Stomach (tissue), 8 donors: ENCODE measurements at regions not wholly inside any gene's neighbourhood (a gene's known extent, or its start where the extent isn't known, plus 50 kb on each side); places are given as distances from the start of the nearest gene placed in this dataset.

Source experiments
- DNase-seq, 2 donors: peaks; one replicate each; pipeline versions ENCODE4 v3.0.0 to v3.0.0-alpha.2; 2013 to 2019
- H3K27ac ChIP-seq, 5 donors: fragments of 200-600 bp in 4 of 5; sonication (generic) in 4 of 5; one replicate each; pipeline ENCODE4 v1.5.1; 2013 to 2019; ENCODE audit warnings: mild to moderate bottlenecking in 1 of 5, moderate library complexity in 1 of 5
- H3K27me3 ChIP-seq, 3 donors: fragments of 200-600 bp; sonication (generic); one replicate each; pipeline ENCODE4 v1.5.1; 2017 to 2019; ENCODE audit warnings: mixed run types in 1 of 3
- H3K36me3 ChIP-seq, 4 donors: fragments of 200-600 bp; sonication (generic); 1 replicate in 3 of 4; 2 replicates in 1 of 4; pipeline ENCODE4 v1.5.1; 2016 to 2019
- H3K4me1 ChIP-seq, 4 donors: fragments of 200-600 bp; sonication (generic); one replicate each; pipeline ENCODE4 v1.5.1; 2016 to 2019
- H3K4me3 ChIP-seq, 4 donors: fragments of 200-600 bp; sonication (generic) in 3 of 4; one replicate each; pipeline ENCODE4 v1.5.1; 2016 to 2019; ENCODE audit warnings: mild to moderate bottlenecking in 1 of 4
- H3K9me3 ChIP-seq, 4 donors: fragments of 200-600 bp; sonication (generic); one replicate each; pipeline ENCODE4 v1.5.1; 2016 to 2019
- CTCF ChIP-seq, 7 experiments: fragments of 450-650 bp in 4 of 7; fragments of 200-600 bp in 3 of 7; sonication (generic) in 3 of 7; IDR thresholded peaks; one replicate each; pipeline ENCODE4 v1.5.1; 2016 to 2019; ENCODE audit warnings: antibody characterized with exemption in 7 of 7, control low read depth in 2 of 7, mild to moderate bottlenecking in 1 of 7
- EP300 ChIP-seq: sonication (generic); formaldehyde crosslinking; IDR thresholded peaks from one replicate; pipeline ENCODE4 v1.6.1; 2017; ENCODE audit warnings: antibody characterized with exemption
- POLR2A ChIP-seq, 4 donors: fragments of 450-650 bp; IDR thresholded peaks; one replicate each; pipeline ENCODE4 v1.6.1; 2016; ENCODE audit warnings: antibody characterized with exemption in 4 of 4, control low read depth in 2 of 4, mild to moderate bottlenecking in 1 of 4, moderate library complexity in 1 of 4
- POLR2AphosphoS5 ChIP-seq, 3 donors: sonication (generic); formaldehyde crosslinking; IDR thresholded peaks; one replicate each; pipeline ENCODE4 v1.6.1; 2016; ENCODE audit warnings: antibody characterized with exemption in 3 of 3
- WGBS, 5 donors: extraction: QIAGEN DNeasy Blood & Tissue Kit in 3 of 5; methylation state at CpG; one replicate each; pipeline versions ENCODE4 v1.1.5 to v1.1.7; 2013 to 2018; 5-methylcytosine and 5-hydroxymethylcytosine counted together
- intact Hi-C: fragments of 100-400 bp; cut with DNase I; formaldehyde crosslinking; loops from one replicate; pipeline ENCODE4 v1.15.1; 2023; ENCODE audit warnings: low total_unique reads
- donor health status: healthy with polysubstance abuse.
- donor health status: Bipolar disorder and iron deficiency.
- donor health status: healthy.

GRCh38 chr12:115618105-115618504 is 659.4 kb downstream of the MED13L start:
- WGBS, 5 donors, result 92 to 95% (median 93%) methylated on average over 7 of the region's 7 CpGs
- Histone ChIP-seq H3K27me3 (peaks cover 0 to 16% (median 0%) of the 10 kb centered on the region in 3 donors), H3K9me3 (no peaks in the 10 kb centered on the region), H3K4me3 (no peak overlapping the region), H3K4me1 (no peaks in the 10 kb centered on the region), H3K27ac (no peak overlapping the region), H3K36me3 (no peaks in the 10 kb centered on the region)
- no peak for TF ChIP-seq POLR2AphosphoS5 (IDR thresholded peaks at IDR 0.05)
- TF ChIP-seq EP300, result no peak
- no peak for TF ChIP-seq POLR2A (IDR thresholded peaks at IDR 0.05)
- TF ChIP-seq CTCF (IDR thresholded peaks at IDR 0.05), result no peak
- intact Hi-C loops, result no loop called here
- no peak for DNase-seq

GRCh38 chr12:115617391-115617790 is 660.1 kb downstream of the MED13L start:
- Histone ChIP-seq H3K4me1 (no peaks in the 10 kb centered on the region), H3K36me3 (no peaks in the 10 kb centered on the region), H3K27ac (no peak overlapping the region), H3K4me3 (no peak overlapping the region), H3K27me3 (peaks cover 0 to 16% (median 0%) of the 10 kb centered on the region in 3 donors), H3K9me3 (no peaks in the 10 kb centered on the region)
- no peak for DNase-seq
- intact Hi-C loops, result no loop called here
- 84 to 92% (median 89%) methylated on average over 7 of the region's 7 CpGs for WGBS, 5 donors
- TF ChIP-seq CTCF (IDR thresholded peaks at IDR 0.05) (no peak), POLR2A (IDR thresholded peaks at IDR 0.05) (no peak), EP300 (no peak), POLR2AphosphoS5 (IDR thresholded peaks at IDR 0.05) (no peak)

GRCh38 chr12:115611477-115611876 is 666.0 kb downstream of the MED13L start:
- Histone ChIP-seq H3K4me3 (no peak overlapping the region), H3K27me3 (peaks cover 0 to 6% (median 0%) of the 10 kb centered on the region in 3 donors), H3K9me3 (no peaks in the 10 kb centered on the region), H3K36me3 (no peaks in the 10 kb centered on the region), H3K27ac (no peak overlapping the region), H3K4me1 (peaks cover 0 to 10% (median 4%) of the 10 kb centered on the region in 4 donors)
- TF ChIP-seq EP300, result no peak
- TF ChIP-seq CTCF (IDR thresholded peaks at IDR 0.05), result no peak
- no peak for TF ChIP-seq POLR2A (IDR thresholded peaks at IDR 0.05)
- TF ChIP-seq POLR2AphosphoS5 (IDR thresholded peaks at IDR 0.05), result no peak
- peak; percentile 30 to 71 for DNase-seq
- 38 to 61% (median 44%) methylated on average over 5 of the region's 5 CpGs for WGBS, 5 donors
- intact Hi-C loops, result no loop called here

GRCh38 chr12:115609347-115609746 is 668.1 kb downstream of the MED13L start:
- Histone ChIP-seq H3K36me3 (no peaks in the 10 kb centered on the region), H3K27ac (no peak overlapping the region), H3K9me3 (no peaks in the 10 kb centered on the region), H3K4me3 (no peak overlapping the region), H3K27me3 (peaks cover 0 to 25% (median 5%) of the 10 kb centered on the region in 3 donors), H3K4me1 (peaks cover 0 to 10% (median 4%) of the 10 kb centered on the region in 4 donors)
- no peak for TF ChIP-seq EP300
- TF ChIP-seq POLR2AphosphoS5 (IDR thresholded peaks at IDR 0.05), result no peak
- intact Hi-C loops, result no loop called here
- DNase-seq, result no peak
- 72 to 95% (median 86%) methylated on average over 1 of the region's 1 CpG for WGBS, 5 donors

GRCh38 chr12:115606040-115606439 is 671.5 kb downstream of the MED13L start:
- Histone ChIP-seq H3K4me3 (no peak overlapping the region), H3K4me1 (no peaks in the 10 kb centered on the region), H3K9me3 (no peaks in the 10 kb centered on the region), H3K27me3 (peaks cover 0 to 49% (median 8%) of the 10 kb centered on the region in 3 donors), H3K36me3 (no peaks in the 10 kb centered on the region), H3K27ac (no peak overlapping the region)
- no peak for TF ChIP-seq POLR2A (IDR thresholded peaks at IDR 0.05)
- no peak for TF ChIP-seq EP300
- no peak for TF ChIP-seq POLR2AphosphoS5 (IDR thresholded peaks at IDR 0.05)
- TF ChIP-seq CTCF (IDR thresholded peaks at IDR 0.05), result no peak
- peak in 1 of 2 donors; percentile 39 for DNase-seq
- intact Hi-C loops, result no loop called here
- 22 to 43% (median 32%) methylated on average over 17 of the region's 17 CpGs for WGBS, 5 donors
